Fibroblast of villous mesenchyme (primary cell): ENCODE measurements at regions not wholly inside any gene's neighbourhood (a gene's known extent, or its start where the extent isn't known, plus 50 kb on each side); places are given as distances from the start of the nearest gene placed in this dataset.

Experiments
- DNase-seq: peaks from one replicate; pipeline ENCODE4 v3.0.0-alpha.2; 2010; ENCODE audit warnings: low read depth
- H3K4me3 ChIP-seq: 2 replicates; pipeline ENCODE4 v1.5.1; 2011; ENCODE audit warnings: low read depth, mild to moderate bottlenecking, low read length
- CTCF ChIP-seq: IDR thresholded peaks from 2 replicates; pipeline ENCODE4 v1.5.1; 2012; ENCODE audit warnings: low read depth, mild to moderate bottlenecking, low read length; ENCODE audit not compliant: insufficient read depth

GRCh38 chr13:59501004-59501403 lies 662.7 kb downstream of the DIAPH3 start:
- no peak for TF ChIP-seq CTCF

GRCh38 chr13:59504407-59504806 lies 659.3 kb downstream of the DIAPH3 start:
- DNase-seq, result no peak
- no peak for TF ChIP-seq CTCF
- H3K4me3 ChIP-seq, result no peak overlapping the region

More at GRCh38 chr13:59501004-59501403, 662.7 kb downstream of the DIAPH3 start:
- no peak overlapping the region for H3K4me3 ChIP-seq
- no peak for DNase-seq

GRCh38 chr13:59510386-59510785 lies 653.3 kb downstream of the DIAPH3 start:
- no peak for DNase-seq
- no peak for TF ChIP-seq CTCF
- no peak overlapping the region for H3K4me3 ChIP-seq

- H3K4me3 ChIP-seq, result no peak overlapping the region
- no peak for DNase-seq
- TF ChIP-seq CTCF, result no peak
Observed at GRCh38 chr13:59513686-59514085, 650.0 kb downstream of the DIAPH3 start.

GRCh38 chr13:59514316-59514715 lies 649.4 kb downstream of the DIAPH3 start:
- no peak overlapping the region for H3K4me3 ChIP-seq
- no peak for DNase-seq
- no peak for TF ChIP-seq CTCF

GRCh38 chr13:59519819-59520218 lies 643.9 kb downstream of the DIAPH3 start:
- no peak for DNase-seq
- no peak overlapping the region for H3K4me3 ChIP-seq
- TF ChIP-seq CTCF, result no peak

GRCh38 chr13:59521549-59521948 lies 642.2 kb downstream of the DIAPH3 start:
- no peak overlapping the region for H3K4me3 ChIP-seq
- no peak for DNase-seq
- TF ChIP-seq CTCF, result no peak
